GM12878 (cell line): ENCODE measurements at regions not wholly inside any gene's neighbourhood (a gene's known extent, or its start where the extent isn't known, plus 50 kb on each side); places are given as distances from the start of the nearest gene placed in this dataset.

ENCODE experiments used
- ATAC-seq: fragments of 200-7000 bp; cut with Tn5 transposase; 3 replicates; pipeline ENCODE4 v1.9.1; 2020; ENCODE audit warnings: mild to moderate bottlenecking, moderate library complexity
- BruUV-seq: library from RNA; stranded (reverse); fragments of 400-500 nt; replicated peaks from 2 replicates; lab custom pipeline; 2021; lab: Mats Ljungman, UMichigan
- CTCF ChIA-PET: fragments of 300-600 bp; sonication (Branson Sonifier 250); formaldehyde crosslinking; extraction: SDS; loops from one replicate; lab custom pipeline; 2021; ENCODE audit warnings: inconsistent platforms; lab: Yijun Ruan, JAX
- POLR2A ChIA-PET: fragments of 350-600 bp; formaldehyde crosslinking; extraction: SDS; loops from one replicate; lab custom pipeline; 2021; ENCODE audit warnings: inconsistent platforms; lab: Charles Lee
- RAD21 ChIA-PET: fragments of 300-600 bp; sonication (Branson Sonifier 250); formaldehyde crosslinking; loops from one replicate; lab custom pipeline; 2023; ENCODE audit warnings: antibody characterized with exemption; ENCODE audit not compliant: unreplicated experiment; lab: Charles Lee
- SMC1A ChIA-PET: fragments of 300-600 bp; sonication (Branson Sonifier 250); formaldehyde crosslinking; loops from one replicate; lab custom pipeline; 2023; ENCODE audit not compliant: unreplicated experiment, uncharacterized antibody; lab: Charles Lee
- DNase-seq: peaks from one replicate; pipeline ENCODE4 v3.0.0-alpha.2; 2011; ENCODE audit warnings: low read depth, low spot score
- FAIRE-seq: peaks from 3 replicates; lab custom pipeline; 2011; peaks lifted over from hg19 to GRCh38; lab: Jason Lieb, UNC
- H2AFZ ChIP-seq: 2 replicates; pipeline ENCODE4 v1.6.0; 2011; ENCODE audit warnings: low read depth, low read length, control low read depth; ENCODE audit not compliant: control insufficient read depth
- H3K27ac ChIP-seq: 2 replicates; pipeline ENCODE4 v1.5.1; 2011; ENCODE audit warnings: control low read depth; ENCODE audit not compliant: control insufficient read depth, insufficient read depth
- H3K27me3 ChIP-seq, 2 experiments: replicated peaks in 1 of 2; 2 replicates each; pipeline versions ENCODE4 v1.6.0 to v1.6.1; 2011; ENCODE audit warnings: low read length in 1 of 2; ENCODE audit not compliant: control insufficient read depth in 2 of 2, insufficient read depth in 2 of 2
- H3K36me3 ChIP-seq, 2 experiments: 2 replicates each; pipeline ENCODE4 v1.5.1; 2011; ENCODE audit warnings: low read length in 1 of 2; ENCODE audit not compliant: control insufficient read depth in 2 of 2, insufficient read depth in 2 of 2
- H3K4me1 ChIP-seq: 2 replicates; pipeline ENCODE4 v1.6.1; 2011; ENCODE audit warnings: mild to moderate bottlenecking, low read length, moderate library complexity, mixed read lengths; ENCODE audit not compliant: control insufficient read depth, insufficient read depth
- H3K4me2 ChIP-seq: 2 replicates; pipeline ENCODE4 v1.6.0; 2011; ENCODE audit warnings: control low read depth; ENCODE audit not compliant: control insufficient read depth, insufficient read depth
- H3K4me3 ChIP-seq: fragments of 200-600 bp; sonication (generic); 2 replicates; pipeline ENCODE4 v1.5.1; 2016
- H3K79me2 ChIP-seq: 2 replicates; pipeline ENCODE4 v1.6.0; 2011; ENCODE audit warnings: low read length; ENCODE audit not compliant: control insufficient read depth, insufficient read depth
- H3K9ac ChIP-seq: 2 replicates; pipeline ENCODE4 v1.8.0; 2011; ENCODE audit warnings: low read length, control low read depth, mixed read lengths; ENCODE audit not compliant: control insufficient read depth, insufficient read depth
- H3K9me3 ChIP-seq: replicated peaks from 3 replicates; pipeline ENCODE4 v1.5.1; 2011; ENCODE audit warnings: mild to moderate bottlenecking, low read length; ENCODE audit not compliant: control insufficient read depth, insufficient read depth
- H4K20me1 ChIP-seq: 2 replicates; pipeline ENCODE4 v1.6.0; 2011; ENCODE audit not compliant: control insufficient read depth, insufficient read depth
- BCL11A ChIP-seq: IDR thresholded peaks from 2 replicates; pipeline ENCODE4 v1.6.1; 2011; ENCODE audit warnings: low read depth, low read length
- GABPA ChIP-seq: IDR thresholded peaks from 2 replicates; pipeline ENCODE4 v1.6.1; 2014; ENCODE audit warnings: antibody characterized with exemption, low read depth, mild to moderate bottlenecking, inconsistent platforms
- HCFC1 ChIP-seq: fragments of 150-350 bp; IDR thresholded peaks from 2 replicates; pipeline ENCODE4 v1.6.1; 2014; ENCODE audit warnings: low read length
- POLR2A ChIP-seq: IDR thresholded peaks from 2 replicates; pipeline ENCODE4 v1.6.1; 2011; ENCODE audit warnings: low read depth, mild to moderate bottlenecking, low read length
- RAD51 ChIP-seq: fragments of 450-650 bp; IDR thresholded peaks from 2 replicates; pipeline ENCODE4 v1.6.1; 2016; ENCODE audit warnings: moderate library complexity, mild to moderate bottlenecking, inconsistent platforms
- RUNX3 ChIP-seq: IDR thresholded peaks from 2 replicates; pipeline ENCODE4 v1.6.1; 2012; ENCODE audit warnings: low read length, inconsistent platforms
- TBL1XR1 ChIP-seq: IDR thresholded peaks from 2 replicates; pipeline ENCODE4 v1.6.1; 2012; ENCODE audit warnings: low read depth, low read length, improper control_type of control experiment
- TCF7 ChIP-seq: IDR thresholded peaks from 2 replicates; pipeline ENCODE4 v1.6.1; 2014; ENCODE audit warnings: antibody characterized with exemption, borderline replicate concordance
- ZNF384 ChIP-seq: IDR thresholded peaks from 2 replicates; pipeline ENCODE4 v1.6.1; 2012; ENCODE audit warnings: low read depth, mild to moderate bottlenecking, low read length, improper control_type of control experiment, borderline replicate concordance
- WGBS: methylation state at CpG from one replicate; pipeline ENCODE4 v1.1.6; 2016; ENCODE audit warnings: low lambda C conversion rate; ENCODE audit not compliant: insufficient replicate concordance, insufficient coverage; ENCODE audit errors: missing lambda C conversion rate; 5-methylcytosine and 5-hydroxymethylcytosine counted together
- in situ Hi-C: fragments of 300-500 bp; cut with MboI; formaldehyde crosslinking; loops from 9 replicates; pipeline ENCODE4 v1.14.3; 2018; ENCODE audit warnings: mixed read lengths
- intact Hi-C: fragments of 100-400 bp; cut with micrococcal nuclease; formaldehyde crosslinking; loops from one replicate; pipeline ENCODE4 v1.14.2; 2022; ENCODE audit not compliant: unreplicated experiment
- TF ChIP-seq, protein P1 (sequence below): IDR thresholded peaks from 2 replicates; pipeline ENCODE4 v1.6.1; 2011; ENCODE audit warnings: borderline replicate concordance, low read depth, mild to moderate bottlenecking, moderate library complexity, low read length; ENCODE audit not compliant: insufficient read depth, poor library complexity, severe bottlenecking
- TF ChIP-seq, protein P2 (sequence below): fragments of 450-650 bp; IDR thresholded peaks from 2 replicates; pipeline ENCODE4 v1.6.1; 2017; ENCODE audit warnings: mild to moderate bottlenecking, moderate library complexity
- TF ChIP-seq, protein P3 (sequence below): fragments of 450-650 bp; IDR thresholded peaks from 2 replicates; pipeline ENCODE4 v1.6.1; 2016; ENCODE audit warnings: mild to moderate bottlenecking
- TF ChIP-seq, protein P4 (sequence below): IDR thresholded peaks from 2 replicates; pipeline ENCODE4 v1.6.1; 2012; ENCODE audit warnings: low read length, inconsistent platforms
- TF ChIP-seq, protein P5 (sequence below): IDR thresholded peaks from 2 replicates; pipeline ENCODE4 v1.6.1; 2011; ENCODE audit warnings: borderline replicate concordance, low read depth, mild to moderate bottlenecking, moderate library complexity, mixed read lengths, low read length; ENCODE audit not compliant: insufficient read depth; ENCODE audit errors: extremely low read length

DNA sequence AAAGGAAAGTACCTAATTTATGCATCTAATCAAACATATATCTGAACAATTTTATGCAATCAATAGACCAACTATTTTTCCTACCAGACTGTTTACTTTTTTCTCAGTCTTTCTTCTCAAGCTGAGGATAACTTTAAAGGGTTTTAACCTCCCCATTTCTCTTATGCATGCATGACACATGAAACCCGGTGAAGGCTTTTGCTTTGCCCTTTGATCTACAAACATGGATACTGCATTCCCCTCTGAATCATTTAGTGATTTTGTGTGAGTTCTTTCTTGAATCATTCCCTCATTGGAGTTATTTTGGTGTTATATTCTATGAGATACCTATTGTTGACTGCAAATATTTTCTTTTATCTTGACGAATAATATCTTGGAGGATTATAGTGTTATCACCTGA is 931.9 kb upstream of the CNTNAP5 start (continued):
- TF ChIP-seq HCFC1 (no peak), TCF7 (no peak)
- TF ChIP-seq, protein P1, sequence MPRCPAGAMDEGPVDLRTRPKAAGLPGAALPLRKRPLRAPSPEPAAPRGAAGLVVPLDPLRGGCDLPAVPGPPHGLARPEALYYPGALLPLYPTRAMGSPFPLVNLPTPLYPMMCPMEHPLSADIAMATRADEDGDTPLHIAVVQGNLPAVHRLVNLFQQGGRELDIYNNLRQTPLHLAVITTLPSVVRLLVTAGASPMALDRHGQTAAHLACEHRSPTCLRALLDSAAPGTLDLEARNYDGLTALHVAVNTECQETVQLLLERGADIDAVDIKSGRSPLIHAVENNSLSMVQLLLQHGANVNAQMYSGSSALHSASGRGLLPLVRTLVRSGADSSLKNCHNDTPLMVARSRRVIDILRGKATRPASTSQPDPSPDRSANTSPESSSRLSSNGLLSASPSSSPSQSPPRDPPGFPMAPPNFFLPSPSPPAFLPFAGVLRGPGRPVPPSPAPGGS: no peak

DNA sequence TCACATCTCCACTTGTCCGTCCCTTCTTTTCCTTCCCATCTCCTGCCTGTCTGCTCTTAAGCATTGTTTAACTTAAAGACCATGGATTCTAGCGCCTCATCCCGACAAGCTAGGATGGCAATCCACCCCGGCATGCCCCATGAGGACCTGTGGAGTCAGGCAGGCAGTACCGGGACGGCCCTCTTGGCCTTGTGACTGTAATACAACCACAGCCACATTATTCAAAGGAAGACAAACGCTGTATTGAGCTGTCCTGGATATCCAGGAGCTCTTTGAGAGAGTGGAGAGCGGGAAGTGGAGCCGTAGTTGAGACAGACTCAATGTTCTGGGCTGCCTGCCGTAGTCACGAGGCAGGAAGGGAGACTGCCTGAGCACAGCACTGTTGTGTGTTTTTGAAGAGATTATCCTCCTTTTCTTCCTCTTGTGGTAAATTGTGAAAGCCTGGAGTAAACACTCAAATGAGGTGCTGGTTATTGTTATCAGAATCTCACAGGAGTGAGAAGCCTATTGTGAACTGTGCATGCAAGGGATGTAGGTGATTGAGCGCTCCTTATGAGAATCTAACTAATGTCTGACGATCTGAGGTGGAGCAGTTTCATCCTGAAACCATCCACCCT is 929.8 kb upstream of the CNTNAP5 start:
- intact Hi-C loops: loop anchor here (10.0 kb wide), 1 partner anchor 341 kb away; no protein-coding TSS in a partner anchor
- TF ChIP-seq POLR2A (no peak), BCL11A (no peak), GABPA (no peak), TCF7 (no peak), RAD51 (no peak), ZNF384 (no peak), RUNX3 (no peak), TBL1XR1 (no peak)
- TF ChIP-seq, protein P2, sequence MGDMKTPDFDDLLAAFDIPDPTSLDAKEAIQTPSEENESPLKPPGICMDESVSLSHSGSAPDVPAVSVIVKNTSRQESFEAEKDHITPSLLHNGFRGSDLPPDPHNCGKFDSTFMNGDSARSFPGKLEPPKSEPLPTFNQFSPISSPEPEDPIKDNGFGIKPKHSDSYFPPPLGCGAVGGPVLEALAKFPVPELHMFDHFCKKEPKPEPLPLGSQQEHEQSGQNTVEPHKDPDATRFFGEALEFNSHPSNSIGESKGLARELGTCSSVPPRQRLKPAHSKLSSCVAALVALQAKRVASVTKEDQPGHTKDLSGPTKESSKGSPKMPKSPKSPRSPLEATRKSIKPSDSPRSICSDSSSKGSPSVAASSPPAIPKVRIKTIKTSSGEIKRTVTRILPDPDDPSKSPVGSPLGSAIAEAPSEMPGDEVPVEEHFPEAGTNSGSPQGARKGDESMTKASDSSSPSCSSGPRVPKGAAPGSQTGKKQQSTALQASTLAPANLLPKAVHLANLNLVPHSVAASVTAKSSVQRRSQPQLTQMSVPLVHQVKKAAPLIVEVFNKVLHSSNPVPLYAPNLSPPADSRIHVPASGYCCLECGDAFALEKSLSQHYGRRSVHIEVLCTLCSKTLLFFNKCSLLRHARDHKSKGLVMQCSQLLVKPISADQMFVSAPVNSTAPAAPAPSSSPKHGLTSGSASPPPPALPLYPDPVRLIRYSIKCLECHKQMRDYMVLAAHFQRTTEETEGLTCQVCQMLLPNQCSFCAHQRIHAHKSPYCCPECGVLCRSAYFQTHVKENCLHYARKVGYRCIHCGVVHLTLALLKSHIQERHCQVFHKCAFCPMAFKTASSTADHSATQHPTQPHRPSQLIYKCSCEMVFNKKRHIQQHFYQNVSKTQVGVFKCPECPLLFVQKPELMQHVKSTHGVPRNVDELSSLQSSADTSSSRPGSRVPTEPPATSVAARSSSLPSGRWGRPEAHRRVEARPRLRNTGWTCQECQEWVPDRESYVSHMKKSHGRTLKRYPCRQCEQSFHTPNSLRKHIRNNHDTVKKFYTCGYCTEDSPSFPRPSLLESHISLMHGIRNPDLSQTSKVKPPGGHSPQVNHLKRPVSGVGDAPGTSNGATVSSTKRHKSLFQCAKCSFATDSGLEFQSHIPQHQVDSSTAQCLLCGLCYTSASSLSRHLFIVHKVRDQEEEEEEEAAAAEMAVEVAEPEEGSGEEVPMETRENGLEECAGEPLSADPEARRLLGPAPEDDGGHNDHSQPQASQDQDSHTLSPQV: no peak
- TF ChIP-seq, protein P3, sequence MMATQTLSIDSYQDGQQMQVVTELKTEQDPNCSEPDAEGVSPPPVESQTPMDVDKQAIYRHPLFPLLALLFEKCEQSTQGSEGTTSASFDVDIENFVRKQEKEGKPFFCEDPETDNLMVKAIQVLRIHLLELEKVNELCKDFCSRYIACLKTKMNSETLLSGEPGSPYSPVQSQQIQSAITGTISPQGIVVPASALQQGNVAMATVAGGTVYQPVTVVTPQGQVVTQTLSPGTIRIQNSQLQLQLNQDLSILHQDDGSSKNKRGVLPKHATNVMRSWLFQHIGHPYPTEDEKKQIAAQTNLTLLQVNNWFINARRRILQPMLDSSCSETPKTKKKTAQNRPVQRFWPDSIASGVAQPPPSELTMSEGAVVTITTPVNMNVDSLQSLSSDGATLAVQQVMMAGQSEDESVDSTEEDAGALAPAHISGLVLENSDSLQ: no peak
- TF ChIP-seq, protein P4, sequence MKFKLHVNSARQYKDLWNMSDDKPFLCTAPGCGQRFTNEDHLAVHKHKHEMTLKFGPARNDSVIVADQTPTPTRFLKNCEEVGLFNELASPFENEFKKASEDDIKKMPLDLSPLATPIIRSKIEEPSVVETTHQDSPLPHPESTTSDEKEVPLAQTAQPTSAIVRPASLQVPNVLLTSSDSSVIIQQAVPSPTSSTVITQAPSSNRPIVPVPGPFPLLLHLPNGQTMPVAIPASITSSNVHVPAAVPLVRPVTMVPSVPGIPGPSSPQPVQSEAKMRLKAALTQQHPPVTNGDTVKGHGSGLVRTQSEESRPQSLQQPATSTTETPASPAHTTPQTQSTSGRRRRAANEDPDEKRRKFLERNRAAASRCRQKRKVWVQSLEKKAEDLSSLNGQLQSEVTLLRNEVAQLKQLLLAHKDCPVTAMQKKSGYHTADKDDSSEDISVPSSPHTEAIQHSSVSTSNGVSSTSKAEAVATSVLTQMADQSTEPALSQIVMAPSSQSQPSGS: no peak
- TF ChIP-seq, protein P5, sequence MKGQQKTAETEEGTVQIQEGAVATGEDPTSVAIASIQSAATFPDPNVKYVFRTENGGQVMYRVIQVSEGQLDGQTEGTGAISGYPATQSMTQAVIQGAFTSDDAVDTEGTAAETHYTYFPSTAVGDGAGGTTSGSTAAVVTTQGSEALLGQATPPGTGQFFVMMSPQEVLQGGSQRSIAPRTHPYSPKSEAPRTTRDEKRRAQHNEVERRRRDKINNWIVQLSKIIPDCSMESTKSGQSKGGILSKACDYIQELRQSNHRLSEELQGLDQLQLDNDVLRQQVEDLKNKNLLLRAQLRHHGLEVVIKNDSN: no peak

More for the DNA sequence above, 929.8 kb upstream of the CNTNAP5 start:
- RAD21 ChIA-PET: interaction anchor here (0.7 kb wide), 1 partner anchor 37 kb away, joined by 3 read pairs; no protein-coding TSS in a partner anchor
- H4K20me1 ChIP-seq: no peaks in the 10 kb centered on the region
- H2AFZ ChIP-seq: no peak overlapping the region
- no peaks in the 10 kb centered on the region for H3K36me3 ChIP-seq
- no peak for DNase-seq
- no peak overlapping the region for H3K9ac ChIP-seq
- no peak for ATAC-seq
- H3K4me2 ChIP-seq: no peak overlapping the region
- H3K9me3 ChIP-seq: no peaks in the 10 kb centered on the region
- no peaks in the 10 kb centered on the region for H3K79me2 ChIP-seq
- in situ Hi-C loops: no loop called here
- no peaks in the 10 kb centered on the region for H3K27me3 ChIP-seq
- no peak for FAIRE-seq
- no peaks in the 10 kb centered on the region for H3K4me1 ChIP-seq
- 22% methylated on average over 13 of the region's 13 CpGs for WGBS
- no peak overlapping the region for H3K4me3 ChIP-seq
- CTCF ChIA-PET: interaction anchor here (0.6 to 0.7 kb wide), 2 partner anchors 62 to 447 kb away, joined by 3 read pairs; no protein-coding TSS in a partner anchor
- BruUV-seq: no TSS peak
- SMC1A ChIA-PET: no interaction called here
- POLR2A ChIA-PET: interaction anchor here (0.7 to 0.8 kb wide), 2 partner anchors 291 to 387 kb away, joined by 3 read pairs; no protein-coding TSS in a partner anchor
- H3K27ac ChIP-seq: no peak overlapping the region
